ENCODE measurements at regions not wholly inside any gene's neighbourhood (a gene's known extent, or its start where the extent isn't known, plus 50 kb on each side); places are given as distances from the start of the nearest gene placed in this dataset.

- no peak for TF ChIP-seq EZH2 (IDR thresholded peaks at IDR 0.05)
- no peak for TF ChIP-seq POLR2AphosphoS5 (IDR thresholded peaks at IDR 0.05; ENCODE audit: borderline replicate concordance, low read depth, low read length)
- TF ChIP-seq FOXP2 (optimal IDR thresholded peaks at IDR 0.05; ENCODE audit: control extremely low read depth, extremely low read length, insufficient read depth) = no peak
These were observed 354.9 kb downstream of the TMEM135 start for GRCh38 chr11:87392665-87393064.
